HG03095 (cell line): ENCODE measurements at regions not wholly inside any gene's neighbourhood (a gene's known extent, or its start where the extent isn't known, plus 50 kb on each side); places are given as distances from the start of the nearest gene placed in this dataset.
"Not testable (repeated sequence)": the region's sequence is repeated elsewhere in the genome, so short reads cannot be mapped to it uniquely, and the experiment has no call there.

Experiments used
- ATAC-seq: cut with Tn5 transposase; IDR thresholded peaks from one replicate; pipeline ENCODE4 v1.9.1; 2021; ENCODE audit warnings: moderate library complexity; ENCODE audit not compliant: unreplicated experiment

DNA sequence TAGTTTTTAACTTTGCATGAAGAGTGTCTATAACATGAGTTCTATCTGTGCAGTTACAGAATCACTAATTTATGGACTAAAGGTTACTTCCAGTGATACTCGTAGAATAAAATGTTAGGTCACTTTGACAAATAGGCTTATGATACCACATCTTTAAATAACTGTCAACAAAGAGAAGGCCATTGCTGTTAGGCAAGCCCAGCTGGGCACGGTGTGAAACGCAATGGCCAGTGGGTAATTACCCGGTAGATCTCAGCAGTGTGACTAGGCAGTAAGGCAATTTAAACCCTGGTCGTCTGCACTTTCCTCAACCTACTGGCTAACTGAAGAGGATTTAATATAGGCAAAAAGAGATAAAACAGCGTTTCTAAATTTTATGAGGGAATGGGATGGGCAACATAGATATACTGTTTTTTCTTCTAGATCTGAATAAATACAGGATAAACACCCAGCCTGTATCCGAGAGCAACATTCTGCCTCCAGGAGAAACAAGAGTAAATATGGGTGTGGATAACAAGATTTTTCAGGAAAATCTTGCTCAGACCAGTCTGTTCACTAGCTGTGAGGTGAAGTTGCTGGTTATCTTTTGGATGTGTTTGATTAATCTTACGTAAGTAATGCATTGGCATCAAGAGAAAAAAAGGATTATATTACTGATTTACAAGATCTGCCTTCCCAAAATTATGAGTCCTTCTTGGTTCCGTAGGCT, 631.3 kb downstream of the EFNB2 start:
- ATAC-seq, result no peak

DNA sequence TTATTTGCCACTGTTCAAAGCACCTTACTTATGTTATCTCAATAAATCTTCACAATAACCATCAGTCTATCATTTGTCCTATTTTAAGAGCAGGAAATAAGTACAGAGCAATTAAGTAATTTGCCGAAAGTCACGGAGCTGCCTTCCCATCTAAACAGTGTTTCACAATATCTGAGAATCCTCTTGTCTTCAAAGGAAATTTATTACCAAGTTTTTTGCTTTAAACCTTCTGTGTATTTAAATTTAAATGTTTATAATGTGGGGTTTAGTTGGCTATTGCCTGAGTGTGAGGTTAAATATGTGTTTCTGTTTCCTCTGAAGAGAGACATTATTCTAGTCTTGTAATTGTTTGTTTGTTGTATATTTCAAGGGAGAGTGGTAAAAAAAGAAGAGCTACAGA, 633.1 kb downstream of the EFNB2 start:
- ATAC-seq, result no peak

DNA sequence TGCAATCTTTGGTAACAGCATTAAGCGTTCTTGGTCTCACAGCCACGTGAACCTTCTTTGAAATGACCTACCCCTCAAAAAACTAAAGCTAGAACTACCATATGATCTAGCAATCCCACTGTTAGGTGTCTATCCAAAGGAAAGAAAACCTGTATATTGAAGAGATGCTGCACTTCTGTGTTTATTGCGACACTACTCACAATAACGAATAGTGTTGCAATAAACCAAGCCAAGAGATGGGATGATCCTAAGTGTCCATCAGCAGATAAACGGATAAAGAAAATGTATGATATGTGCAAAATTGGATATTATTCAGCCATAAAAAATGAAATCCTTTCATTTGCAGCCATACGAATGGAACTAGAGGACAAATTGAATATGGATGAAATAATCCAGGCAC, 637.9 kb downstream of the EFNB2 start:
- no peak for ATAC-seq

DNA sequence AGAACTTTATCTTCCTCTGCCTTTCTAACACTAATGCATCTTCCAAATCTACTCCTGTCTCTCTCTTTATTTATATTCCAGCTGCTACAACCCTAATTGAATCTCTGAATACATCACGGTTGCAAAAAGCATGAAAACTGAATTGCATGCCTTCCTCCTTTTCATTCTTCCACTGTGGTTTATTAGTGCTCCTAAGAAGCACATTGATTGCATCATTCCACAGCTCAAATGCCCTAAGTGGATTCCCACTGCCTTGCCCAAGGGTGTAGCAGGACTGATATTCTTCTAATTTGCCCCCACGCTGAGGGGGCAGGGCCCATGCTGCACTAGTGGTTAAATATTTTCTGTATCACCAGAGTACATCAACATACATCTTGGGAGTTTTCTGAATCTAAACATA, 640.8 kb downstream of the EFNB2 start:
- no peak for ATAC-seq

DNA sequence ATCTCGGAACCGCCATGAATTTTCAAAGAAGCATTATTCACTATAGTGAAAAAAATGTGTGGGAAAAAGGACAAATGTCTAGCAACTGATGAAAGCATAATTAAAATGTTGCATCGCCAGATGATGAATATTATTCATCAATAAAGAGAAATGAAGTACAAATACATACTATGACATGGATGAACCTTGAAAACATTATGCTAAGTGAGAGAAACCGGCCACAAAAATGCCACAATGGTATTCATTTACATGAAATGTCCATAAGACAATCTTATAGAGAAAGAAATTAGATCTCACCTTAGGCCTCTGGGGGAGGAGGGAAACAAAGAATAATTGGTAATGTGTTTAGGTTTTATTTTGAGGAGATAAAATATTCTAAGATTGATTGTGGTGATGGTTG, 645.0 kb downstream of the EFNB2 start:
- no peak for ATAC-seq

DNA sequence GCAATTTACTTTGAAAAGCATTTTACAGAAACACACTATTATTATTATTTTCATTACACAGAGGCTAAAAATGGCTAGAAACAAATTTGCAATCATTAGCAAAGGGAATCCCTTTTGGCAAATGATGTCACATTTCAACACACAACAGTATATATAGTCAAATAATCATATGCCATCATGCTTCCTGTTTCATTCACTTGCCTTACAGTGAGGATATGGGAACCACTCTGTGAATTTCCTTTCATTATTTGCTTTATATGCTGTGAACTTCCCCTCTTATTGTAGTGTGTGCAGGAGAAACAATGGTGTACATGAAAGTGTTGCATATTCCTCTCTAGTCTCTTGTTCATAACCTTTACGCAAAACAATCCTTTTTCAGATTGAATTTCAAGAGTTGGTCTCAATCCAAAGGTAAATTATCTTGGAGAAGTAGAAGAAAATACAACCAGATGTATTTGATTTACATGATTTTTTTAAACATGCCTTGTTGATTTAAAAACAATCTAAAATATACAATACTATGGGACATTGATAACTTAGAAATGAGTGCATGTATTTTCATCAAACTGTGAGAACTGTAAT, 657.3 kb downstream of the EFNB2 start:
- no peak for ATAC-seq

DNA sequence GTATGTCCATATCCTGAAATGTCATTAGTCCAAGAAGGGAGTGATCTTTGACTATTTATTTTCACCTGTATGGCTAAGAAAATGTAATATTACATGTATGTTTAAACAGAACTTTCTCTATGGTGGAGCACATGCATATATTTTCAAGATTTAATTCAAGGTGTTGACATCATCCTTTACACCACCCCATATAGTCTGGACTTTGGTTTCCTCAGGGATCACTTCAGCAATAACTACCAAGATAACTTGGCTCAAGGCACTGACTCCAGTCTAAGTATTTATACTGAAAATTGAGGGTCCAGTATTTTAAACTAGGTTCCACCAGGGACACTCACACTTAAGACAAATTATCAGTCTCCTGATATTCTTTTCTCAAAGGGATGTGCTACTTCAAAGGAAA, 660.6 kb downstream of the EFNB2 start:
- ATAC-seq, result no peak

DNA sequence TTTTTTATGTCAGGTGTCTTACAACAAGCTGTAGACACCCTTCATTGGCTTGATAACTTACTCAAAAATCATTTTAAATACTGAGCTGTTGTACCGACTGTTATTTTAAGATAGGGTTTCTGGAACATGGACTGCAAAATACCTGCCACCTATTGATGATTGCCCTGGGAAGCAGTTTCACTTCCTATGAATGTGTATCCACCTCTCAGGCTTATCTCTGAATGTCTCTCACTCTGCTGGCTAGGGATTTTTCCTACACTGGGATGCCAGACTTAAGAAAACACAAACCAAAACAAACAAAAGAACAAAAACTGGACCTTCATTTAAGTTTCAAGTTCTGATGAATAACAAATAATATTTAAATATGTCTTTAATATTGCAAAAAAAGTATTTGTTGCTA, 663.7 kb downstream of the EFNB2 start:
- ATAC-seq, result no peak

DNA sequence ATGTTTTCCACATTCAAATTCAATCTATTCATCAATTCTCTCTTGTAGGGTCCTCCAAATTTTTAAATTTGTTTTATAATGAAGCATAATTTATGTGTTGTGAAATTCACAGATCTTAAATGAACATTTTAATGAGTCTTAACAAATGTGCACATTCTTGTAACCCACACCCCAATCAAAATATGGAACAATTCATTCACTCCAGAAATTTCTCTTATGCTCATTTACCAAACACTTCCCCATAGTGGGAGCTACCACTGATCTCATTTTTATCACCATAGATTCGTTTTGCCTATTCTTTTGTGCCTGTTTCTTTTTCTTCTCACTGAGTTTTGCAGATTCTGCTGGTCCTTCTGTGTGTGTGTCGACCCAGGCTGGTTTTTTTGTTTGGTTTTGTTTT, 664.1 kb downstream of the EFNB2 start:
- ATAC-seq, result no peak

DNA sequence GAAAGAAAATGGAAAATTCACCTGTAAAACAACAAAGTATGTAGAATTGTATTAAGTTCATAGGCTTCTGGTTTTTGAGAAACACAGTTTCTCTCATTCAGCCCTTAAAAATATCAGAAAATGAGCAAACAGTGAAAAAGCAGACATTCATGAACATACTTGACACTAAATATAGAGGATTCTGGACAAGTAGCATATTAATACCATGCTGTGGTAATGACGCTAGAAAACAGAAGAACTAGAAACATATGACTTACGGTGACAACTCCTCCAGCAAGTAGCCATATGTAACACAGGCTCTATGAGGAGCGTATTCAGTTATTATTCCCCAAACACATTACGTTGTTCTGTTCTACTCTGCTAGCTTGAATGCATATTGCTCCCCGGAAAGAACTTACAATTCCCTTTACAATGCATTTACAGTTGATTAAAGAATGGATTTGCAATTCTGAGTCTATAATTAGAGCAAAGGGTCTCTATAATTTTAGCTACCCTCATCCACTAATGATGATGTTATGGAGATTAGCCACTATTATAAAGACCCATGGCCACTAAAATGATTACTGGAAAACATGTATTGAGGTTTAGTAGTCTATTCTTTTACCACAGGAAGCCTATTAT, 672.1 kb downstream of the EFNB2 start:
- ATAC-seq, result no peak

DNA sequence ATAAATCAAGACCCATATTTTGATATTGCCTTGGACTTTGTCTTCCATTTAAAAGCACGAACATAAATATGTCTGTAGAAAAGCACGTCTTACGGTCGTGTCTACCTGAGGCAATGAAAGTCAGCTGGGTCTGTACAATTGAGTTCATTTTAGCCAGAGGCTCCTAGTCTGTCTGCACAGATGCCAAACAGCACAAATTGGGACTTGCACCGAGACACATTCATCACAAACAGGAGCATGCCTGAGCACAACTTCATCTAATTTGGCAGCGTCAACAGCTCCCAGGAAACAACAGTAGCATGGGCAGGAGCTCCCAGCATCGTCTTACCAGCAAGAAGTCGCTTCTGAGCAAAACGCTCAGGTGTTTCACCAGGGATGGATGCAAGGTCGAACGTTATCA, 687.0 kb downstream of the EFNB2 start:
- no peak for ATAC-seq

DNA sequence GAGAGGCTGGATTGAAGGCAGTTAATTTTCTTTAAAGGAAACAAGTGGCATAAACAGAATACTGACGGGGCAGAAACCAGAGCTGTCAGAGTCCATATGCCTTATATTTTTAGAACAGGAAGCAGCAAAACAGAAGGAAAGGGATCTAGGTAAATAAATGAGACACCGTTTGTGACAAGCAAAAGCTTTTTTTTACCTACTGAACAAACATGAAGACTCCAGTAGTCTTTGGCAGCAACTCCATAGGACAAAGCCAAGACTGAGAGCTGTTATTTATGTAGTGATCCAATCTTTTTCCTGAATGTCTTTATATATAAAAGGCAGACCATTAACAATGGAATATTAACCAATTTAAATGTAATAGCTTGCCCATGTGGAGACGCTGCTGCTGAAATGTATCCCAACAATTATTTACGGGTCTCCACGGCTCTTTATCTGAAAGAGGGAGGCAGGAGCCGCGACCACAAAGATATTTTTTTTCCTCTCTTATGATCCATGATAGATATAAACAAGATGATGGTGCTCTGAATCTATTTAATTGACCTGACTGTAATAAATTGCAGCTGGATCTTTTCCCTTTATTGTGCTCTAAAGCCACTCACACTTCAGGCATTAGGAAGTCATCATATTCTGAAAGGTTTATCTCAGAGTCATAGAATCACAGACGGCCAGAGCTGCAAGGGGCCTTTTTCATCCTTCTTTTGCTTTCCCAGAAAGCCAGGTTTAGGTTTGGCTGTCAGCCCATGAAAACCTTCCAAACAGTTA, 687.8 kb downstream of the EFNB2 start:
- ATAC-seq, result no peak

DNA sequence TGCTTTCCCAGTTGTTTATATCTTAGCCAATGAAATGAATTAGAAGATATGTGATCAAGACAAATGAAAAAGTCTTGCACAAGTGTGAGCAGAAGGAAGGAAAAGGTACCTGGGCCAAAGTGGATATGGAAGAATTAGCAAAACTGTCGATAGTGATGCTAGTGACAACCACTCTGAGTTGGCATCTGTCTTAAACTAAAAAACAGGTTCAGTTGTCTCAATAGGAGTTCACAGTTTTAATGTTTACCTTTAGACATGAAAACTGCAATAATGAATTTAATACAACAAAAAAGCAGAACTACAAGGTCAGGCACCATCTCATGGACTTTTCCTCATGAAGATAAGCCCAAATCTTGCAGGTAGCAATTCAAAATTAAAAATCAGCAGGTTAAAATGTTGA, 688.5 kb downstream of the EFNB2 start:
- no peak for ATAC-seq

DNA sequence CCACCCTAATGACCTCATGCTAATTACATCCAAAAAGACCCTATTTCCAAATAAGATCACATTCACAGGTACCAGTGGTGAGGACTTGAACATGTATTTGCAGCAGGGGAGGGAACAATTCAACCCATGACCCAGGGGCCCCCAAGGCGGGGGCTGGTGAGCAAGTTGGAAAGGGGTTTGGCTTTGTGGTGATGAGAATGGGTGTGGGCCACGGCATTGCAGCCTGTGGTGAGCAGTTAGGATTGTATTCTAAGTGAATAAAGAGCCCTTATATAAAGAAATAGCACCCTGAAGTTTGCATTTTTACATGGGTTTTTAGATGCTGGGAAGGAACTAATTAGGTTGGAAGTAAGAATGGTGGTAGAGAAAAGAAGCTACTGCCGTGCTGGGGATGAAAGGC, 694.2 kb downstream of the EFNB2 start:
- ATAC-seq, result no peak

DNA sequence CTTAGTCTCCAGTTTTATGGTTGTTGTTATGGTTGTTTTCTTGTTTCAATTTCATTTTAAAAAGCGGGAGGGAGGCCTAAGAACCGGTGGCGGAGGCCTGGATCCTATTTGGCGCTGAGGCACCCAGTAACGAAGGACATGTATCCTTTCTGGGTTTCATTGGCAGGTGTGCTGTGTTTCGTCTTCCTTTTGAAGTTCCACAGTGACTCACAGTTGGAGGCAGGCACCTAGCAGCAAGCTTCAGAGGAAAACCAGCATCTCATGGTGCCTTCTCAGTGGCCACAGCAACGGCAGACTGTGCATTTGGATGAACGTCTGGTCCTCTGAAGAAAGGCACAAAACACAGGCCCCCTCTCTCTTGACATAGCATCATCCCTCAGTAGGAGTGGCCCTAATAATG, 697.2 kb downstream of the EFNB2 start:
- no peak for ATAC-seq

DNA sequence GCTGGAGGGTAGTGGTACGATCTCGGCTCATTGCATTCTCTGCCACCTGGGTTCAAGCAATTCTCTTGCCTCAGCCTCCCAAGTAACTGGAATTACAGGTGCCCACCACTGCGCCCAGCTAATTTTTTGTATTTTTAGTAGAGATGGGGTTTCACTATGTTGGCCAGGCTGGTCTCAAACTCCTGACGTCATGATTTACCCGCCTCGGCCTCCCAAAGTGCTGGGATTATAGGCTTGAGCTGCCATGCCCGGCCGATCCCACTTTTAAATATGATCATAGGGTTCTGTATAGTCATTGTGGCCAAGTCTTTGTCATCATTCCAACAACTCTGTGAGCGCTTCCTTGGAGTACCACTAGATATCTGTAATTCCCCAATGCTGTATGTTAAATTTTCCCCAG, 698.2 kb downstream of the EFNB2 start:
- not testable (repeated sequence) for ATAC-seq

DNA sequence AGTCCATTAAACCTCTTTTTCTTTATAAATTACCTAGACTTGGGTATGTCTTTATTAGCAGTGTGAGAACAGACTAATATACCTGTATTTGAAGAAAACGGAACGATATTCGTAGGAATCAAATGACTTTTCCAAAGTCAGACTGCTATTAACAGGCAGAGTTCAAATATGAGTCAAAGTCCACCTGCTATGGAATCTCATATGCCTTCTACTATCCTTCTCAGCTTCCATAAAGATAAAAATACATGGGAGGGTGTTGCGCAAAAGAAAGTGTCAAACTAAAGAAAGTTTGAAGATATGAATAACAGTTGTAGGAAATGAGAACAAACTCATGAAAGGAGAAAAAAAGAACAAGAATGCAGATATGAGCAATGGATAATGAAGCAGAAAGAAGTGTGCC, 704.6 kb downstream of the EFNB2 start:
- ATAC-seq, result no peak

DNA sequence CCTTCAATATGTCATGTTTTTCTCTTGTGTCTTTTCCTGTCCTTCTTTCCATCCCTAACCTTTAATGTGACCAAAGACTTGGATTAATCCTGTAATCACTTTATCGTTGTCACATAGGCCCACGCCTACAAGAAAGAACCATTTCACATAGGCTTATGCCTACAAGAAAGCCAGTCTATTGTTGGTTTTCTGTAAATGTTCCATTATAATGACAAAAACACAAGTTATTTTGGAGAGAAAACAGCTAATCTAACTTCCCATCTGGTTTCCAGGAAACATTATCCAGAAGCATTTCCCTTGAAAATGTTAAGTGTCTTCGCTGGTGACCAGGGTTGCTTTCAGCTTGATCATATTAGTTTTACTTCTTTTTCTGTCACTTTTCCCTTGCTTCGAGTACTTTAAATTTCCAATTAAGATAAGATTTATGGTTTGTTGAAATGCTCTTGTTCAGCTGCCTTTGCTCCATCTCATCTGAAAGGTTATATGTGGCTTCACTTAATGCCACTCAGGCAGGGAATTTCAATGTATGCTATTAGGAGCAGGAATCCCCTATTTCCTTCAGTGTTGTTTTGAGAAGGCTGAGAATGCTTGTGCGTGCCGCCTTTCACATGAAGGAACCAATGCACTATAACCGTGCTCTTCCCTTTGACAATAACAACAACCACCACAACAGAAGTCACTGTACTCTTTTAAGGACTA, 708.2 kb downstream of the EFNB2 start:
- ATAC-seq, result no peak

DNA sequence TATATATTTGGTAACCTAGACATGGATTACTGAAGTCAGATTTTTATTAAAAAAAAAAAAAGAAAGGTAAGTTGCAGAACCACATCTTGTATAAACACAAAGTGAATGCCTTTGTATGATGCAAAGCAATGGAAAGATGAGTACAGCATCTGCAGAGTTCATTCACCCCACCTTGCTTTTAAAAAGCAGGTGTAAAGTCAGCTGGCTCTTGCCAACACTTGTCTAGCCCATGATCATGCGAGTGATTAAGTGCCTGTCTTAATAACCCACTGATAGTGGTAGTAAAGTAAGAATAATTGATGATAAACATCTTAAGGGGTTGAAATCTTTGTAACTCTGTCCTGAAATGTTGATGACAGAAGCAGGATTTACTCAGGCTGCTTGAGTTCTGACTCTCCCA, 710.4 kb downstream of the EFNB2 start:
- no peak for ATAC-seq

DNA sequence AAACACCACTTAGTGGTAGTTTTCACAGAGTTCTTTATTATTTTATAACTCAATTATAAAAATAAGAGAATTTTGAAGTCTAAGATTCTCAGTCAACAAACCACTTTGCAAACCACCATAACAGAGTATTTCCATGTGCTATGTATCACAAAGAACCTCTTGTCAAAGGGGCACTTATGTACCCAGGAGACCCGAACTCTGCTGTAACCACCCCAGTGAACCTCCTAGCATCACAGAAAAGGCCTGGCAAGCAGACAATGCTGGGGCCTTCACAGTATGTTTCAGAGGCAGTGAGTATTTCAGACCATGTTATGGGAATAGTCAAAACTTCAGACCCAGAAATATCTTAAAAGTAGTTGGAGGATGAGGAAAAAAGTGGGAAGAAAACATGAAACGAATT, 714.1 kb downstream of the EFNB2 start:
- ATAC-seq, result no peak

DNA sequence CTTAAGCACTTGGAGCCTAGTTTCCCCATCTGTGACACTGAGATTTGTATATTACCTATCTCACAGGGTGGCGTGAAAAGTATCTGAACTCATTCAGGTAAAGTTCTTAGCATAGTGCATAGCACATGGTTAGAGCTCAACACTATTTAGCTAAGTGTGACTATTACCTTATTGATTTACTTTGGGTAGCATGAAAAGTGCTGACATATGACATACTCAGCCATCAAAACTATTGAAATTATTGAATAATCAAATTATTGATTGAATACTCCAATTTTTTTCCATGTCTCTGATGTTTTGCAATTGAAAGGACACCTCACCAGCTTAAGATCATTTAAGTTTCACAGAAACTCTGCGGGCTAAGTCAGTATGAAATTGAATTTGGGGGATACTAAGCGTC, 715.0 kb downstream of the EFNB2 start:
- ATAC-seq, result no peak
